AG04450 (cell line): ENCODE measurements at regions not wholly inside any gene's neighbourhood (a gene's known extent, or its start where the extent isn't known, plus 50 kb on each side); places are given as distances from the start of the nearest gene placed in this dataset.

Experiments
- CTCF ChIA-PET: fragments of 300-600, 350-600 bp; formaldehyde crosslinking; extraction: SDS; loops from one replicate; lab custom pipeline; 2022; ENCODE audit warnings: antibody characterized with exemption, inconsistent platforms; lab: Charles Lee
- POLR2A ChIA-PET: fragments of 350-600 bp; formaldehyde crosslinking; extraction: SDS; loops from one replicate; lab custom pipeline; 2021; ENCODE audit warnings: antibody characterized with exemption, inconsistent platforms; lab: Yijun Ruan, JAX
- DNase-seq: peaks from one replicate; pipeline ENCODE4 v3.0.0-alpha.2; 2011; ENCODE audit warnings: low read depth, low spot score
- H3K27ac ChIP-seq: one replicate; pipeline ENCODE4 v1.5.1; 2012; ENCODE audit warnings: low read depth, low read length, control low read depth
- H3K27me3 ChIP-seq: one replicate; pipeline ENCODE4 v1.6.0; 2012; ENCODE audit warnings: low read length; ENCODE audit not compliant: control insufficient read depth, insufficient read depth
- H3K4me3 ChIP-seq: 2 replicates; pipeline ENCODE4 v1.5.1; 2011; ENCODE audit warnings: mild to moderate bottlenecking, low read depth, low read length, control low read depth
- H3K9me3 ChIP-seq: 2 replicates; pipeline ENCODE4 v1.5.1; 2012; ENCODE audit warnings: low read length; ENCODE audit not compliant: control insufficient read depth, insufficient read depth
- TF ChIP-seq, protein P1 (sequence below): IDR thresholded peaks from 2 replicates; pipeline ENCODE4 v1.5.1; 2011; ENCODE audit warnings: low read depth, low read length, control low read depth, inconsistent platforms

DNA sequence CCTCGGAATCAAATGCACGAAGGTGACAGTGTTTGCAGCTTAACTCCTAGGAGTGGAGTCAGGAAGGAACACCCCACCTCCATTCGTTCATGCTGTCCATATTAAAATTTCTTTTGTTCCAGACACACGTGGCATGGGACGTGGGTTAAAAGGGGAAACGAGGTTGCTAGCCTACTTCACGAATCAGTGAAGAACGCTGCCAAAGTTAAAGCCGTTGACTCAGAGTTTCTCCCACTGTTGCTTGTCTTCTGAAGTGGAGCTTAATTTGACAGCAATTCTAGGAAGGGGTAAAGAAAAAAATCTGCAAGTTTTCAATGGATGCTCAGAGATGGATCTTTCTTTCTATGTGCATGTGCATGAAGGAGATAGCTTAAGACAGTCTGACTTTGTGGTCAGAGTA, 499.1 kb downstream of the CD83 start:
- H3K4me3 ChIP-seq, result no peak overlapping the region
- H3K9me3 ChIP-seq, result no peaks in the 10 kb centered on the region
- H3K27ac ChIP-seq, result no peak overlapping the region
- ChIA-PET POLR2A (no interaction called here), CTCF (no interaction called here)
- H3K27me3 ChIP-seq, result no peaks in the 10 kb centered on the region
- no peak for DNase-seq
- TF ChIP-seq, protein P1, sequence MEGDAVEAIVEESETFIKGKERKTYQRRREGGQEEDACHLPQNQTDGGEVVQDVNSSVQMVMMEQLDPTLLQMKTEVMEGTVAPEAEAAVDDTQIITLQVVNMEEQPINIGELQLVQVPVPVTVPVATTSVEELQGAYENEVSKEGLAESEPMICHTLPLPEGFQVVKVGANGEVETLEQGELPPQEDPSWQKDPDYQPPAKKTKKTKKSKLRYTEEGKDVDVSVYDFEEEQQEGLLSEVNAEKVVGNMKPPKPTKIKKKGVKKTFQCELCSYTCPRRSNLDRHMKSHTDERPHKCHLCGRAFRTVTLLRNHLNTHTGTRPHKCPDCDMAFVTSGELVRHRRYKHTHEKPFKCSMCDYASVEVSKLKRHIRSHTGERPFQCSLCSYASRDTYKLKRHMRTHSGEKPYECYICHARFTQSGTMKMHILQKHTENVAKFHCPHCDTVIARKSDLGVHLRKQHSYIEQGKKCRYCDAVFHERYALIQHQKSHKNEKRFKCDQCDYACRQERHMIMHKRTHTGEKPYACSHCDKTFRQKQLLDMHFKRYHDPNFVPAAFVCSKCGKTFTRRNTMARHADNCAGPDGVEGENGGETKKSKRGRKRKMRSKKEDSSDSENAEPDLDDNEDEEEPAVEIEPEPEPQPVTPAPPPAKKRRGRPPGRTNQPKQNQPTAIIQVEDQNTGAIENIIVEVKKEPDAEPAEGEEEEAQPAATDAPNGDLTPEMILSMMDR, result no peak

DNA sequence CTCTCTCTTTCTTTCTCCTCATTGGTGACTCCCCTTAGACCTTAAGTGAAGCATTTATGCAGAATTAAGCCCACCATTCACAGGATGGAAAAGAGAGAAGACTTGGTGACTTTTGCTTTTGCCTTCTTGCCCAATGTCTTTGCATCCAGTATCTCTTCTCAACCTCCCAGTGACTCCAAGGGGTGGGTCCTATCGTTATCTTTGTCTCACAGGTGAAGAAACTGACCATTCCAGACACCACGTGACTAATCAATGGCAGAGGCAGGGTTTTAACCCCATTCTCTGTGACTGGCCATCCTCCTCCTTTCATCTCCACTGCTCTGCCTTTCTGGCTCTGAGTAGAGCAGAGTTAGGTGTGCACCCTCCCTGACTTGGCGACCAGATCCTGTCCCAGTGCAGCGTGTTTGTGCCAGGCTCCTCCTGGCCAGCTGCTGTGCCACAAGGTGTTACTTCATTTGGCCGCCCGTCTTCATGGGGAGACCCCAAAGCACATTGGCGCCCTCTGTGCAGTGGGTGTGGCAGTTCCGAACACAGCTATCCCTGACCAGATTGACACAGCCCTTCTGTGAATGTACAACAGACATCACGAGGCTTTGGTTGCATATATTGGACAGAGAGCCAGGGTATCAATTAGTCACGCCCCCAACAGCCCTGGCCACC, 501.3 kb downstream of the CD83 start:
- CTCF ChIA-PET, result no interaction called here
- no peak for DNase-seq
- TF ChIP-seq, protein P1, result no peak
- H3K27me3 ChIP-seq, result no peaks in the 10 kb centered on the region
- H3K4me3 ChIP-seq, result no peak overlapping the region
- no peaks in the 10 kb centered on the region for H3K9me3 ChIP-seq
- POLR2A ChIA-PET, result no interaction called here
- no peak overlapping the region for H3K27ac ChIP-seq

DNA sequence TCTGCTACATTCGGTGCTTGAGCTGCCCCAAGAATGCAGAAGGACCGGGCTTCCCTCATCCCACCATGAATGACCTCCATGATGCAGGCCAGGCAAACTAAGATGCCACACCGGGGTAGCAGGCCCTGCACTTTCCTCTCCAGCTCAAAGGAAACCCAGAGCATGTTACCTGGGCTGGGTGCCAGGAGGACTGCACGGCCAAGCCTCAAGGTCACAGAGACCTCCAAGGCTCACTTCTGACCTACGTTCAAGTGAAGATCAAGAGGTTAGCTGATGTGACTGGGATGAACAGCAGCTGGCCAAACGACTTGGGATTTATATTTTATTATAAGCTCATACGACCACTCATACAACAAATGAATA, 501.8 kb downstream of the CD83 start:
- no peak overlapping the region for H3K27ac ChIP-seq
- POLR2A ChIA-PET, result no interaction called here
- H3K27me3 ChIP-seq, result no peaks in the 10 kb centered on the region
- no peaks in the 10 kb centered on the region for H3K9me3 ChIP-seq
- no peak for DNase-seq
- no peak overlapping the region for H3K4me3 ChIP-seq
- TF ChIP-seq, protein P1, result no peak
- CTCF ChIA-PET, result no interaction called here

DNA sequence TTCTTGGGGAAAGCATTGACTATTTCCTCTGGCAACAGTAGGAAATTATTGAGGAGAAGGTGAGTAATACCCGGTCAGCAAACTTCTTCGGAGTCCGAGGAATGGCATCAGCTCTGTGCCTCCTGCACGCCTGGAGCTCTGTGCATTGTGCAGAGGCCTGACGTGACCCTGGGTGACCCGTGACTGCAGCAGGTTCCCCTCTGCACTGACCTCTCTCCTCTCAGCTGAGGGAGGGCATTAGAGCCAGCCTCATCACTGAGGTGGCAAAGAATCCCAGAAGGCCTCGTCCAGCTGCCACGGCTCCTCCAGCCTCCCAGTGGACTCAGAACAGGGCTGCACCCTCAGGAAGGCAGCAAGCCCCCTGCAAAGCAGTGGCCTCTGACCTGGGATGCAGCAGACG, 502.9 kb downstream of the CD83 start:
- Histone ChIP-seq H3K9me3 (no peaks in the 10 kb centered on the region), H3K4me3 (no peak overlapping the region), H3K27ac (no peak overlapping the region), H3K27me3 (no peaks in the 10 kb centered on the region)
- ChIA-PET CTCF (interaction anchor here (0.6 kb wide), 1 partner anchor 156 kb away, joined by 3 read pairs; no protein-coding TSS in a partner anchor), POLR2A (no interaction called here)
- no peak for DNase-seq
- TF ChIP-seq, protein P1, result no peak

DNA sequence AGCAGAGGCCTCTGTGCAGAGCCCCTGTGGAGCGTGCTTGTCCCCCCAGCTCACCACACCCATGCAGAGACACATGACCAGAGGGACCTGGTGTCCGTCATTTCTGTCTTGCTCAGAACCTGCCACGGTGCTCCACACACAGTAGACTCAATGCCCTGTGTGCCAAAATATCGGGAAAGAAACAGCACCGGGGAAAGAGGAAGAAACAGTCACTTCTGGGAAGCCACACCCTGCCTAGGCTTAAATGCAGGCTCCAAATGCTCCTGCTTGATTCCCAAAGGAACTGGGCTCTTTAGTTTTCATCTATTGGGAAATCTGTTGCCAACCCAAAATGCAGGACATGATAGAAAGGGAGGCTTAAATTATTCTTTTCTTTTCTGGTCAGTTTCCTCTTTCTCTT, 503.9 kb downstream of the CD83 start:
- TF ChIP-seq, protein P1, result no peak
- POLR2A ChIA-PET, result no interaction called here
- Histone ChIP-seq H3K27ac (no peak overlapping the region), H3K9me3 (no peaks in the 10 kb centered on the region), H3K4me3 (no peak overlapping the region), H3K27me3 (no peaks in the 10 kb centered on the region)
- CTCF ChIA-PET, result interaction anchor here (0.7 kb wide), 1 partner anchor 183 kb away, joined by 3 read pairs; no protein-coding TSS in a partner anchor
- DNase-seq, result no peak
